ENCODE measurements at regions not wholly inside any gene's neighbourhood (a gene's known extent, or its start where the extent isn't known, plus 50 kb on each side); places are given as distances from the start of the nearest gene placed in this dataset.

DNA sequence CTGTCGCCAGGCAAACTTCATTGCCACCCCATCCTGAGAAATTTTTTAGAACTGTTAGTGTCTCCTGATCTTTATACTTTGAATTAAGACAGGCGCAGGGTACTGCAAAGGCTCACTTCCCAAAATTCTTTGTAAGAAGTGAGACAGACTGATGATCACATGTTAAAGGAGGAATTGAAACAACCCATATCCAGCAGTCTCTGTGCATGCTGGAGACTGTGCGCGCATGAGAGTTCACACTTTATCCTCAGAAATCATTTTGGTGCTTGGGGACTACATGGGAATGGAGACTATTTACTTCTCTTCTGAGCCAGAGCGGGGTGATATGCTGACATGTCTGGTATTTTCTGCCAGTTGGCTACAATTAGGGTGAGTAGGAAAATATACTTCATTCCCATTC, 91.2 kb downstream of the ZNF474 start:
- in situ Hi-C loops (cut with HindIII; ENCODE audit: low pct_unique_long_range_greater_than_20kb, low sequenced_read_pairs) = no loop called here
- H3K4me1 ChIP-seq (ENCODE audit: control insufficient read depth, insufficient read depth, low read length) = no peaks in the 10 kb centered on the region
- no peaks in the 10 kb centered on the region for H3K36me3 ChIP-seq (ENCODE audit: control insufficient read depth, insufficient read depth, low read length)
- H3K4me3 ChIP-seq (ENCODE audit: low read depth in 2 of 2, low read length in 2 of 2) = no peak overlapping the region
- H3K27me3 ChIP-seq (ENCODE audit: control insufficient read depth, insufficient read depth, low read length) = 0 out of 2 replicates have a peak, but pooled peaks cover 2% of the 10 kb centered on the region
- no TSS peak for BruUV-seq (replicated peaks)
- no peak overlapping the region for H3K27ac ChIP-seq (ENCODE audit: low read length)
- DNase-seq (ENCODE audit: low read depth, low spot score) (no peak), ATAC-seq (no peak)
- ChIA-PET POLR2A (no interaction called here), CTCF (no interaction called here)
- no peak for TF ChIP-seq SIN3A (IDR thresholded peaks at IDR 0.05; ENCODE audit: borderline replicate concordance, insufficient read depth, low read depth, low read length)
- TF ChIP-seq CTCF (IDR thresholded peaks at IDR 0.05) = no peak
- no peak for TF ChIP-seq REST (IDR thresholded peaks at IDR 0.05; ENCODE audit: insufficient read depth in 1 of 2, low read depth in 2 of 2, low read length in 1 of 2)
- TF ChIP-seq TCF7L2 (IDR thresholded peaks at IDR 0.05; ENCODE audit: low read depth, low read length) = no peak
- TF ChIP-seq POLR2AphosphoS5 (IDR thresholded peaks at IDR 0.05; ENCODE audit: low read depth, low read length) = no peak
- intact Hi-C loops (cut with micrococcal nuclease; ENCODE audit: unreplicated experiment) = no loop called here
- H3K9me3 ChIP-seq (ENCODE audit: control insufficient read depth, insufficient read depth, low read depth, low read length) = no peaks in the 10 kb centered on the region

- intact Hi-C loops (cut with micrococcal nuclease; ENCODE audit: unreplicated experiment) = no loop called here
- H3K9me3 ChIP-seq (ENCODE audit: control insufficient read depth, insufficient read depth, low read depth, low read length) = no peaks in the 10 kb centered on the region
- H3K27ac ChIP-seq (ENCODE audit: low read length) = no peak overlapping the region
- DNase-seq (ENCODE audit: low read depth, low spot score) (no peak), ATAC-seq (no peak)
- POLR2A ChIA-PET = no interaction called here
- TF ChIP-seq REST (IDR thresholded peaks at IDR 0.05; ENCODE audit: insufficient read depth in 1 of 2, low read depth in 2 of 2, low read length in 1 of 2) (no peak), SIN3A (IDR thresholded peaks at IDR 0.05; ENCODE audit: borderline replicate concordance, insufficient read depth, low read depth, low read length) (no peak), POLR2AphosphoS5 (IDR thresholded peaks at IDR 0.05; ENCODE audit: low read depth, low read length) (no peak), CTCF (IDR thresholded peaks at IDR 0.05) (no peak), TCF7L2 (IDR thresholded peaks at IDR 0.05; ENCODE audit: low read depth, low read length) (no peak)
- H3K4me1 ChIP-seq (ENCODE audit: control insufficient read depth, insufficient read depth, low read length) = no peaks in the 10 kb centered on the region
- no peaks in the 10 kb centered on the region for H3K36me3 ChIP-seq (ENCODE audit: control insufficient read depth, insufficient read depth, low read length)
- CTCF ChIA-PET = no interaction called here
- in situ Hi-C loops (cut with HindIII; ENCODE audit: low pct_unique_long_range_greater_than_20kb, low sequenced_read_pairs) = no loop called here
- H3K4me3 ChIP-seq (ENCODE audit: low read depth in 2 of 2, low read length in 2 of 2) = no peak overlapping the region
- 0 out of 2 replicates have a peak, but pooled peaks cover 2% of the 10 kb centered on the region for H3K27me3 ChIP-seq (ENCODE audit: control insufficient read depth, insufficient read depth, low read length)
- BruUV-seq (replicated peaks) = no TSS peak
Observed at GRCh38 chr5:122221857-122222256, 90.2 kb upstream of the SNCAIP start.

All from Panc1 (cell line).